Upper lobe of left lung (tissue), 4 donors: ENCODE measurements at regions not wholly inside any gene's neighbourhood (a gene's known extent, or its start where the extent isn't known, plus 50 kb on each side); places are given as distances from the start of the nearest gene placed in this dataset.

ENCODE experiments used
- CTCF ChIP-seq, 6 experiments: fragments of 450-650 bp in 4 of 6; fragments of 200-600 bp in 2 of 6; sonication (generic) in 2 of 6; IDR thresholded peaks; one replicate each; pipeline ENCODE4 v1.5.1; 2016 to 2019; ENCODE audit warnings: antibody characterized with exemption in 6 of 6
- EP300 ChIP-seq, 4 donors: sonication (generic); formaldehyde crosslinking; IDR thresholded peaks; one replicate each; pipeline ENCODE4 v1.5.1; 2017; ENCODE audit warnings: antibody characterized with exemption in 4 of 4, control low read depth in 2 of 4
- POLR2A ChIP-seq, 4 donors: fragments of 450-650 bp; IDR thresholded peaks; one replicate each; pipeline ENCODE4 v1.5.1; 2016 to 2017; ENCODE audit warnings: antibody characterized with exemption in 4 of 4, mild to moderate bottlenecking in 2 of 4

GRCh38 chr4:156303708-156304107, 350.0 kb upstream of the CTSO start:
- TF ChIP-seq CTCF (IDR thresholded peaks at IDR 0.05) (no peak), EP300 (IDR thresholded peaks at IDR 0.05) (no peak), POLR2A (IDR thresholded peaks at IDR 0.05) (no peak)
